ENCODE measurements at regions not wholly inside any gene's neighbourhood (a gene's known extent, or its start where the extent isn't known, plus 50 kb on each side); places are given as distances from the start of the nearest gene placed in this dataset.
A peak's percentile ranks its signal among the peaks of the same experiment; 100 is the strongest.
"Not testable (repeated sequence)": the region's sequence is repeated elsewhere in the genome, so short reads cannot be mapped to it uniquely, and the experiment has no call there.

- DNase-seq (ENCODE audit: low spot score), result no peak
- ATAC-seq, result no peak
Observed at GRCh38 chr2:167803449-167803988, 443.9 kb downstream of the STK39 start.

- DNase-seq (ENCODE audit: low spot score) (no peak), ATAC-seq (no peak)
Observed at GRCh38 chr2:167794554-167795255, 452.7 kb downstream of the STK39 start.

- DNase-seq (ENCODE audit: low spot score) (no peak), ATAC-seq (no peak)
Observed at GRCh38 chr2:167793725-167794124, 453.7 kb downstream of the STK39 start.

- ATAC-seq (no peak), DNase-seq (ENCODE audit: low spot score) (no peak)
Observed at GRCh38 chr2:167792126-167792525, 455.3 kb downstream of the STK39 start.

- ATAC-seq, result no peak
Observed at GRCh38 chr2:167790781-167791450, 456.5 kb downstream of the STK39 start.

GRCh38 chr2:167790189-167790588 is 457.2 kb downstream of the STK39 start:
- DNase-seq (ENCODE audit: low spot score) (no peak), ATAC-seq (no peak)

More at GRCh38 chr2:167790781-167791450, 456.5 kb downstream of the STK39 start:
- DNase-seq (ENCODE audit: low spot score), result no peak

GRCh38 chr2:167787562-167787961 is 459.8 kb downstream of the STK39 start:
- DNase-seq (ENCODE audit: low spot score), result no peak
- peak; percentile 32 for ATAC-seq

- DNase-seq (ENCODE audit: low spot score) (peak; percentile 71), ATAC-seq (peak; percentile 95)
Observed at GRCh38 chr2:167787021-167787420, 460.4 kb downstream of the STK39 start.

- ATAC-seq (no peak), DNase-seq (ENCODE audit: low spot score) (no peak)
Observed at GRCh38 chr2:167785606-167786216, 461.7 kb downstream of the STK39 start.

GRCh38 chr2:167784084-167784425 is 463.3 kb downstream of the STK39 start:
- no peak for ATAC-seq
- no peak for DNase-seq (ENCODE audit: low spot score)

GRCh38 chr2:167783261-167784083 is 463.9 kb downstream of the STK39 start:
- no peak for DNase-seq (ENCODE audit: low spot score)
- ATAC-seq, result no peak

- not testable (repeated sequence) for DNase-seq (ENCODE audit: low spot score); ATAC-seq
Observed at GRCh38 chr2:167781629-167782028, 465.8 kb downstream of the STK39 start.

GRCh38 chr2:167776359-167776758 is 471.0 kb downstream of the STK39 start:
- ATAC-seq (no peak), DNase-seq (ENCODE audit: low spot score) (no peak)

- ATAC-seq (no peak), DNase-seq (ENCODE audit: low spot score) (no peak)
Observed at GRCh38 chr2:167771628-167772027, 475.8 kb downstream of the STK39 start.

GRCh38 chr2:167769020-167769419 is 478.4 kb downstream of the STK39 start:
- ATAC-seq (no peak), DNase-seq (ENCODE audit: low spot score) (no peak)

- ATAC-seq, result no peak
- DNase-seq (ENCODE audit: low spot score), result no peak
Observed at GRCh38 chr2:167767830-167768229, 479.6 kb downstream of the STK39 start.

- ATAC-seq (peak; percentile 91), DNase-seq (ENCODE audit: low spot score) (no peak)
Observed at GRCh38 chr2:167764772-167765341, 482.5 kb downstream of the STK39 start.

GRCh38 chr2:167761465-167762136 is 485.8 kb downstream of the STK39 start:
- peak; percentile 25 for ATAC-seq

GRCh38 chr2:167759531-167759930 is 487.9 kb downstream of the STK39 start:
- DNase-seq (ENCODE audit: low spot score) (no peak), ATAC-seq (peak; percentile 33)

More at GRCh38 chr2:167761465-167762136, 485.8 kb downstream of the STK39 start:
- no peak for DNase-seq (ENCODE audit: low spot score)

GRCh38 chr2:167758292-167758691 is 489.1 kb downstream of the STK39 start:
- no peak for DNase-seq (ENCODE audit: low spot score)
- ATAC-seq, result no peak
